ENCODE measurements at regions not wholly inside any gene's neighbourhood (a gene's known extent, or its start where the extent isn't known, plus 50 kb on each side); places are given as distances from the start of the nearest gene placed in this dataset.

DNA sequence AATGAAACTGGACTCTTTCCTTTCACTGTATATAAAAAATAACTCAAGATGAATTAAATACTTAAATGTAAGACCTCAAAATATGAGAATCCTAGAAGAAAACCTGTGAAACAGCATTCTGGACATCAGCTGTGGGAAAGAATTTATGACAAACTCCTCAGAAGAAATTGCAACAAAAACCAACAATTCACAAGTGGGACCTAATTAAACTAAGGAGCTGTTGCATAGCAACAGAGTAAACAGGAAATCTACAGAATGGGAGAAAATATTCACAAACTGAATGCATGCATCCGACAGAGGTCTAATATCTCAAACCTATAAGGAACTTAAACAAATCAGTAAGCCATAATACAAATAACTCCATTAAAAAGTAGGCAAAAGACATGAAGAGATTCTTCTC lies 851.7 kb upstream of the PCDH10 start:
- Histone ChIP-seq H3K27me3 (no peaks in the 10 kb centered on the region), H3K9me3 (no peaks in the 10 kb centered on the region), H3K27ac (no peak overlapping the region), H3K4me1 (no peaks in the 10 kb centered on the region), H3K36me3 (no peaks in the 10 kb centered on the region), H3K4me3 (no peak overlapping the region)
- no peak for TF ChIP-seq POLR2AphosphoS5 (IDR thresholded peaks at IDR 0.05)
- no peak for DNase-seq
- intact Hi-C loops (cut with DNase I) = no loop called here
- WGBS, 2 donors = 34 to 58% methylated on average over 1 of the region's 1 CpG

GRCh38 chr4:132299841-132300240 lies 849.3 kb upstream of the PCDH10 start:
- no peaks in the 10 kb centered on the region for H3K27me3 ChIP-seq
- no peak overlapping the region for H3K27ac ChIP-seq
- TF ChIP-seq, protein P1, sequence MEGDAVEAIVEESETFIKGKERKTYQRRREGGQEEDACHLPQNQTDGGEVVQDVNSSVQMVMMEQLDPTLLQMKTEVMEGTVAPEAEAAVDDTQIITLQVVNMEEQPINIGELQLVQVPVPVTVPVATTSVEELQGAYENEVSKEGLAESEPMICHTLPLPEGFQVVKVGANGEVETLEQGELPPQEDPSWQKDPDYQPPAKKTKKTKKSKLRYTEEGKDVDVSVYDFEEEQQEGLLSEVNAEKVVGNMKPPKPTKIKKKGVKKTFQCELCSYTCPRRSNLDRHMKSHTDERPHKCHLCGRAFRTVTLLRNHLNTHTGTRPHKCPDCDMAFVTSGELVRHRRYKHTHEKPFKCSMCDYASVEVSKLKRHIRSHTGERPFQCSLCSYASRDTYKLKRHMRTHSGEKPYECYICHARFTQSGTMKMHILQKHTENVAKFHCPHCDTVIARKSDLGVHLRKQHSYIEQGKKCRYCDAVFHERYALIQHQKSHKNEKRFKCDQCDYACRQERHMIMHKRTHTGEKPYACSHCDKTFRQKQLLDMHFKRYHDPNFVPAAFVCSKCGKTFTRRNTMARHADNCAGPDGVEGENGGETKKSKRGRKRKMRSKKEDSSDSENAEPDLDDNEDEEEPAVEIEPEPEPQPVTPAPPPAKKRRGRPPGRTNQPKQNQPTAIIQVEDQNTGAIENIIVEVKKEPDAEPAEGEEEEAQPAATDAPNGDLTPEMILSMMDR (IDR thresholded peaks at IDR 0.05) = no peak
- TF ChIP-seq POLR2AphosphoS5 (IDR thresholded peaks at IDR 0.05) (no peak), EP300 (IDR thresholded peaks at IDR 0.05) (no peak), POLR2A (IDR thresholded peaks at IDR 0.05) (no peak)
- no peaks in the 10 kb centered on the region for H3K9me3 ChIP-seq
- H3K4me3 ChIP-seq = no peak overlapping the region
- DNase-seq = no peak
- 51 to 71% methylated on average over 1 of the region's 1 CpG for WGBS, 2 donors
- H3K4me1 ChIP-seq = no peaks in the 10 kb centered on the region
- no peaks in the 10 kb centered on the region for H3K36me3 ChIP-seq
- intact Hi-C loops (cut with DNase I) = no loop called here

GRCh38 chr4:132312521-132312920 lies 836.6 kb upstream of the PCDH10 start:
- Histone ChIP-seq H3K4me1 (no peaks in the 10 kb centered on the region), H3K36me3 (no peaks in the 10 kb centered on the region), H3K27ac (no peak overlapping the region), H3K4me3 (no peak overlapping the region), H3K27me3 (no peaks in the 10 kb centered on the region), H3K9me3 (no peaks in the 10 kb centered on the region)
- TF ChIP-seq EP300 (IDR thresholded peaks at IDR 0.05) (no peak), POLR2AphosphoS5 (IDR thresholded peaks at IDR 0.05) (no peak), POLR2A (IDR thresholded peaks at IDR 0.05) (no peak)
- TF ChIP-seq, protein P1 (IDR thresholded peaks at IDR 0.05) = no peak
- no peak for DNase-seq
- WGBS, 2 donors = 68 to 78% methylated on average over 2 of the region's 2 CpGs
- intact Hi-C loops (cut with DNase I) = no loop called here

GRCh38 chr4:132313852-132314251 lies 835.2 kb upstream of the PCDH10 start:
- Histone ChIP-seq H3K4me1 (no peaks in the 10 kb centered on the region), H3K27ac (no peak overlapping the region), H3K4me3 (no peak overlapping the region), H3K36me3 (no peaks in the 10 kb centered on the region), H3K27me3 (no peaks in the 10 kb centered on the region), H3K9me3 (no peaks in the 10 kb centered on the region)
- no peak for DNase-seq
- intact Hi-C loops (cut with DNase I) = no loop called here
- TF ChIP-seq, protein P1 (IDR thresholded peaks at IDR 0.05) = no peak
- TF ChIP-seq POLR2A (IDR thresholded peaks at IDR 0.05) = no peak
- no peak for TF ChIP-seq POLR2AphosphoS5 (IDR thresholded peaks at IDR 0.05)
- no peak for TF ChIP-seq EP300 (IDR thresholded peaks at IDR 0.05)
- 61 to 82% methylated on average over 7 of the region's 7 CpGs for WGBS, 2 donors

- H3K4me3 ChIP-seq = no peak overlapping the region
- no peaks in the 10 kb centered on the region for H3K4me1 ChIP-seq
- intact Hi-C loops (cut with DNase I) = no loop called here
These were observed 832.4 kb upstream of the PCDH10 start for GRCh38 chr4:132316738-132317137.

More at GRCh38 chr4:132316738-132317137, 832.4 kb upstream of the PCDH10 start:
- WGBS, 2 donors = 81 to 89% methylated on average over 2 of the region's 2 CpGs
- H3K36me3 ChIP-seq = no peaks in the 10 kb centered on the region
- no peaks in the 10 kb centered on the region for H3K27me3 ChIP-seq
- H3K27ac ChIP-seq = no peak overlapping the region
- no peak for TF ChIP-seq POLR2A (IDR thresholded peaks at IDR 0.05)
- TF ChIP-seq, protein P1 (IDR thresholded peaks at IDR 0.05) = no peak
- DNase-seq = no peak
- H3K9me3 ChIP-seq = no peaks in the 10 kb centered on the region

Data from sigmoid colon (tissue), 6 donors.